ENCODE measurements at regions not wholly inside any gene's neighbourhood (a gene's known extent, or its start where the extent isn't known, plus 50 kb on each side); places are given as distances from the start of the nearest gene placed in this dataset.
"Not testable (repeated sequence)": the region's sequence is repeated elsewhere in the genome, so short reads cannot be mapped to it uniquely, and the experiment has no call there.

DNA sequence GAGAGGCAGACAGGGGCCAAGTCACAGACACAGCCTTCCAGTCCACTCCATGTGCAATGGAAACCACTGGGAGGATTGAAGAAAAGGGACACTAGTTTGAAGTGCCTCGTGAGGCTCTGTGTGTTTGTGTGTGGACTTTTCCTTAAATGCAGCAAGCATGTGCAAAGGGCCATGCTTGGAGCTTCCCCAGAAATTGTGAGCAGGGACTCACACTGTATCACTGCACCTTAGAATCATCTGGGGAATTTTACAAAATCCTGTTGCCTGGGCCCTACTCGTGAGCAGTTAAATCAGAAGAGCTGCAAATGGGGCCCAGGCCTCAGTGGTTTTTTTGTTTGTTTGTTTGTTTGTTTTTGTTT lies 137.8 kb downstream of the TRIM43 start:
- Histone ChIP-seq H3K36me3 (no peaks in the 10 kb centered on the region), H3K9me3 (no peaks in the 10 kb centered on the region), H3K27me3 (no peaks in the 10 kb centered on the region), H3K4me3 (no peak overlapping the region), H3K4me1 (peaks cover 0 to 4% (median 0%) of the 10 kb centered on the region in 4 donors), H3K27ac (no peak overlapping the region)
- WGBS, 5 donors = 78 to 95% (median 88%) methylated on average over 2 of the region's 2 CpGs
- intact Hi-C loops (cut with DNase I; ENCODE audit: low total_unique reads) = no loop called here
- no peak for TF ChIP-seq CTCF (IDR thresholded peaks at IDR 0.05)
- TF ChIP-seq POLR2A (IDR thresholded peaks at IDR 0.05) = no peak
- no peak for TF ChIP-seq POLR2AphosphoS5 (IDR thresholded peaks at IDR 0.05)
- TF ChIP-seq EP300 (IDR thresholded peaks at IDR 0.05) = no peak
- DNase-seq = no peak

GRCh38 chr2:95730813-95731212 lies 139.0 kb downstream of the TRIM43 start:
- intact Hi-C loops (cut with DNase I; ENCODE audit: low total_unique reads) = no loop called here
- TF ChIP-seq POLR2A (IDR thresholded peaks at IDR 0.05) = no peak
- TF ChIP-seq POLR2AphosphoS5 (IDR thresholded peaks at IDR 0.05) = no peak
- TF ChIP-seq EP300 (IDR thresholded peaks at IDR 0.05) = no peak
- TF ChIP-seq CTCF (IDR thresholded peaks at IDR 0.05) = no peak

GRCh38 chr2:95734976-95735890 lies 143.4 kb downstream of the TRIM43 start:
- TF ChIP-seq CTCF (IDR thresholded peaks at IDR 0.05) = no peak
- TF ChIP-seq POLR2A (IDR thresholded peaks at IDR 0.05) = no peak
- no peak for TF ChIP-seq POLR2AphosphoS5 (IDR thresholded peaks at IDR 0.05)
- no peak for TF ChIP-seq EP300 (IDR thresholded peaks at IDR 0.05)
- no peaks in the 10 kb centered on the region for H3K9me3 ChIP-seq
- no peak overlapping the region for H3K27ac ChIP-seq
- intact Hi-C loops (cut with DNase I; ENCODE audit: low total_unique reads) = no loop called here
- H3K4me1 ChIP-seq = no peaks in the 10 kb centered on the region
- DNase-seq = peak in 1 of 2 donors; percentile 26
- H3K4me3 ChIP-seq = no peak overlapping the region
- WGBS, 5 donors = 69 to 76% (median 71%) methylated on average over 8 of the region's 8 CpGs
- H3K27me3 ChIP-seq = no peaks in the 10 kb centered on the region
- H3K36me3 ChIP-seq = no peaks in the 10 kb centered on the region

More at GRCh38 chr2:95730813-95731212, 139.0 kb downstream of the TRIM43 start:
- Histone ChIP-seq H3K36me3 (no peaks in the 10 kb centered on the region), H3K27ac (no peak overlapping the region), H3K4me1 (peaks cover 0 to 4% (median 0%) of the 10 kb centered on the region in 4 donors), H3K9me3 (no peaks in the 10 kb centered on the region), H3K4me3 (no peak overlapping the region), H3K27me3 (no peaks in the 10 kb centered on the region)
- no peak for DNase-seq
- WGBS, 5 donors = 79 to 88% (median 80%) methylated on average over 9 of the region's 9 CpGs

DNA sequence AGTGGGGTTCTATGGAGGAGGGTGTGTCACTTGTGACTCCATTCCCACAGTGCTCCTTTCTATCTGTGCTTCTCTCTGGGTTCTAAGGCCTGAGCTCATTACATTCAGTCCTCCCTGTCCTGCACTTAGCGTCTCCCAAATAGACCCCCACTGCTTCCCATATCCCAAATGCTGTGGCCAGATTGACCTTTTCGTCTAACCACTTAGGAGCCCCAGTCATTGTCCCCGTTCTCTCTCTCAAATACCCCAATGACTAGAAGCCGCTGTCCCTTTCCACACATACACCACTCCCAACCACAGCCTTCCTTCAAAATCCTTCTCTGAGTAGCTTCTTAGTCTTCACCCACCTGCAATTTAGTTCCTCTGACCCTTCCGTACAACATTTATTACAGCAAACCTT lies 146.5 kb downstream of the TRIM43 start:
- H3K36me3 ChIP-seq = no peaks in the 10 kb centered on the region
- DNase-seq = no peak
- H3K9me3 ChIP-seq = no peaks in the 10 kb centered on the region
- TF ChIP-seq POLR2AphosphoS5 (IDR thresholded peaks at IDR 0.05) = no peak
- no peak for TF ChIP-seq EP300 (IDR thresholded peaks at IDR 0.05)
- TF ChIP-seq POLR2A (IDR thresholded peaks at IDR 0.05) = no peak
- TF ChIP-seq CTCF (IDR thresholded peaks at IDR 0.05) = no peak
- no peak overlapping the region for H3K4me3 ChIP-seq
- H3K27ac ChIP-seq = no peak overlapping the region
- peaks cover 0 to 4% (median 0%) of the 10 kb centered on the region in 3 donors for H3K27me3 ChIP-seq
- no peaks in the 10 kb centered on the region for H3K4me1 ChIP-seq
- intact Hi-C loops (cut with DNase I; ENCODE audit: low total_unique reads) = no loop called here
- 87 to 93% (median 91%) methylated on average over 5 of the region's 5 CpGs for WGBS, 5 donors

DNA sequence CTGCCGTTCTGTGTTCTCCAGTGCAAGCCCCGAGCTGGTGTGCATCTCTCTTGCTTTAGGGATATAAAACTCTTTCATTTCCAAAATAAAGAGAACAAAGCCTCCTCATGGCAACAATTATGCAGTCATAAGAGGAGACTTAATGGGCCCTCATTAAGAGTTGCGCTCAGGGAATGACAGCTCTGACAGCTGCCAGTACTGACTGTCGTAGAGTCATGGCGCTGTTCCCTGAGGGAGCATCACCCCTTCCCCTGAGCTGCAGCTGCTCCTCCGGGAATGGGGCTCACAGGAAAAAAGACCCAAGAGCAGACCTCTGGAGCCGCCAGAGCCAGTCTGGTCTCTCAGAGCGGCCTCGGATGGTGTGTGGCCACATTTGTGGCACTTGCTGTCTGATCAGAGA lies 160.3 kb downstream of the TRIM43 start:
- H3K36me3 ChIP-seq; DNase-seq; H3K27me3 ChIP-seq; intact Hi-C loops (cut with DNase I; ENCODE audit: low total_unique reads); H3K9me3 ChIP-seq; H3K4me1 ChIP-seq; H3K4me3 ChIP-seq; H3K27ac ChIP-seq: not testable (repeated sequence)
- WGBS, 5 donors = 80 to 87% (median 84%) methylated on average over 3 to 9 of the region's 9 CpGs

DNA sequence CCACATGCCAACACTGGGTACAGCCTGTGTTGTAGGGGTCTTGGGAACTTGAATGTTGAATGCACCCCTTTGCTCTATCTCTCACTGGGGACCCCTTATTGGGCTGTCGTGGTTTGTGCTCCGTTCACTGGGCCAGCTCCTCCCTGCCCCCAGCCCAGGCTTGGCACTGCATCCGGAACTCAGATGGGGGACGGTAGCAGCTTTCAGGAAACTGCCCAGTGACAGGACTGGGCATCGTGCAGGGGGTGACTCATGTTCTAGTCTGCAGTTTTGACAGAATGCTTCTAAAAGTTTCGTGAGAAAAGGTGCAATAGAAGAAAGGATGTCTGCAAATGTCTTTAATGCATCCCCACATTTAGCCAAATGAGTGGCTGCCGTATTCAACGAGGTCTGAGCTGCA lies 162.0 kb downstream of the TRIM43 start:
- H3K4me3 ChIP-seq; H3K9me3 ChIP-seq; intact Hi-C loops (cut with DNase I; ENCODE audit: low total_unique reads); H3K27me3 ChIP-seq; H3K27ac ChIP-seq; DNase-seq; H3K36me3 ChIP-seq; H3K4me1 ChIP-seq: not testable (repeated sequence)
- 71 to 81% (median 78%) methylated on average over 8 of the region's 8 CpGs for WGBS, 5 donors

- H3K9me3 ChIP-seq; intact Hi-C loops (cut with DNase I; ENCODE audit: low total_unique reads); DNase-seq; H3K36me3 ChIP-seq; H3K27me3 ChIP-seq; H3K27ac ChIP-seq; H3K4me3 ChIP-seq; H3K4me1 ChIP-seq: not testable (repeated sequence)
- 51 to 61% (median 56%) methylated on average over 6 of the region's 6 CpGs for WGBS, 5 donors
Measured at GRCh38 chr2:95754213-95754612, 162.4 kb downstream of the TRIM43 start.
